Endothelial cell of umbilical vein (primary cell): ENCODE measurements at regions not wholly inside any gene's neighbourhood (a gene's known extent, or its start where the extent isn't known, plus 50 kb on each side); places are given as distances from the start of the nearest gene placed in this dataset.

Source experiments
- BruUV-seq: library from RNA; stranded (reverse); fragments of 400-500 nt; replicated peaks from 2 replicates; lab custom pipeline; 2021; lab: Mats Ljungman, UMichigan
- CTCF ChIA-PET: fragments of 300-600, 350-600 bp; sonication (Branson Sonifier 250); formaldehyde crosslinking; loops from one replicate; lab custom pipeline; 2021; ENCODE audit warnings: antibody characterized with exemption, inconsistent platforms; lab: Charles Lee
- POLR2A ChIA-PET: fragments of 300-600, 350-600 bp; sonication (Branson Sonifier 250); formaldehyde crosslinking; loops from one replicate; lab custom pipeline; 2021; ENCODE audit warnings: antibody characterized with exemption, inconsistent platforms; lab: Charles Lee
- DNase-seq: peaks from one replicate; pipeline ENCODE4 v3.0.0-alpha.2; 2011; ENCODE audit warnings: low read depth, low spot score
- FAIRE-seq: peaks from 2 replicates; lab custom pipeline; 2011; peaks lifted over from hg19 to GRCh38; lab: Jason Lieb, UNC
- H2AFZ ChIP-seq: 2 replicates; pipeline ENCODE4 v1.6.0; 2012; ENCODE audit warnings: low read depth, low read length, control low read depth, inconsistent platforms
- H3K27ac ChIP-seq: 2 replicates; pipeline ENCODE4 v1.5.1; 2011; ENCODE audit warnings: low read depth, mild to moderate bottlenecking, control low read depth, low read length, moderate library complexity; ENCODE audit not compliant: insufficient read depth
- H3K27me3 ChIP-seq, 2 experiments: 2 replicates each; pipeline versions ENCODE4 v1.6.0 to v1.6.1; 2011; ENCODE audit warnings: low read length in 2 of 2, mixed read lengths in 1 of 2; ENCODE audit not compliant: control insufficient read depth in 2 of 2, insufficient read depth in 2 of 2
- H3K36me3 ChIP-seq, 2 experiments: 2 replicates in 1 of 2; 3 replicates in 1 of 2; pipeline ENCODE4 v1.5.1; 2011; ENCODE audit warnings: low read length in 2 of 2, mild to moderate bottlenecking in 1 of 2, moderate library complexity in 1 of 2; ENCODE audit not compliant: control insufficient read depth in 2 of 2, insufficient read depth in 2 of 2; ENCODE audit errors: extremely low read depth in 1 of 2
- H3K4me1 ChIP-seq: 3 replicates; pipeline ENCODE4 v1.5.1; 2011; ENCODE audit warnings: mild to moderate bottlenecking, low read length; ENCODE audit not compliant: control insufficient read depth, insufficient read depth; ENCODE audit errors: extremely low read depth
- H3K4me2 ChIP-seq: 2 replicates; pipeline ENCODE4 v1.6.1; 2011; ENCODE audit warnings: low read length, control low read depth, mixed read lengths; ENCODE audit not compliant: insufficient read depth
- H3K4me3 ChIP-seq, 3 experiments: fragments of 200-600 bp in 1 of 3; sonication (generic), shearing (Covaris generic) in 1 of 3; replicated peaks in 1 of 3; 2 replicates each; pipeline ENCODE4 v1.5.1; 2011 to 2016; ENCODE audit warnings: control low read depth in 3 of 3, low read length in 3 of 3, mild to moderate bottlenecking in 2 of 3, inconsistent platforms in 1 of 3, low read depth in 1 of 3, moderate library complexity in 1 of 3; ENCODE audit not compliant: insufficient read depth in 1 of 3
- H3K79me2 ChIP-seq: 2 replicates; pipeline ENCODE4 v1.6.0; 2012; ENCODE audit warnings: low read length, inconsistent platforms; ENCODE audit not compliant: control insufficient read depth, insufficient read depth
- H3K9ac ChIP-seq: replicated peaks from 2 replicates; pipeline ENCODE3; 2011; ENCODE audit warnings: low read length, control low read depth; ENCODE audit not compliant: insufficient read depth; ENCODE audit errors: extremely low read depth
- H3K9me1 ChIP-seq: replicated peaks from 3 replicates; pipeline ENCODE4 v1.6.0; 2011; ENCODE audit warnings: mild to moderate bottlenecking, low read length; ENCODE audit not compliant: control insufficient read depth, insufficient read depth; ENCODE audit errors: extremely low read depth
- H3K9me3 ChIP-seq: replicated peaks from 2 replicates; pipeline ENCODE4 v1.5.1; 2012; ENCODE audit warnings: low read length, inconsistent platforms; ENCODE audit not compliant: control insufficient read depth, insufficient read depth
- H4K20me1 ChIP-seq: replicated peaks from 2 replicates; pipeline ENCODE3; 2011; ENCODE audit warnings: mild to moderate bottlenecking, low read length; ENCODE audit not compliant: control insufficient read depth, insufficient read depth; ENCODE audit errors: extremely low read depth
- CTCF ChIP-seq, 2 donors: IDR thresholded peaks; 1 replicate in 1 of 2; 2 replicates in 1 of 2; pipeline ENCODE4 v1.5.1; 2011; ENCODE audit warnings: low read length in 2 of 2, mild to moderate bottlenecking in 2 of 2, moderate library complexity in 2 of 2, control low read depth in 1 of 2, inconsistent platforms in 1 of 2, low read depth in 1 of 2; ENCODE audit not compliant: insufficient read depth in 1 of 2; ENCODE audit errors: extremely low read depth in 1 of 2
- EZH2 ChIP-seq: IDR thresholded peaks from 2 replicates; pipeline ENCODE4 v1.6.1; 2012; ENCODE audit warnings: borderline replicate concordance, low read depth, mild to moderate bottlenecking, moderate library complexity, low read length, inconsistent platforms; ENCODE audit not compliant: severe bottlenecking
- FOS ChIP-seq: IDR thresholded peaks from 2 replicates; pipeline ENCODE4 v1.6.1; 2011; ENCODE audit warnings: mild to moderate bottlenecking, low read length, moderate library complexity, borderline replicate concordance; ENCODE audit not compliant: insufficient read depth
- GATA2 ChIP-seq: IDR thresholded peaks from 2 replicates; pipeline ENCODE4 v1.7.0; 2011; ENCODE audit warnings: low read depth, mild to moderate bottlenecking, moderate library complexity, mixed read lengths, low read length; ENCODE audit not compliant: insufficient read length, insufficient read depth
- JUN ChIP-seq: IDR thresholded peaks from 2 replicates; pipeline ENCODE4 v1.6.1; 2011; ENCODE audit warnings: borderline replicate concordance, low read depth; ENCODE audit not compliant: insufficient read length, insufficient read depth
- MAX ChIP-seq: IDR thresholded peaks from 2 replicates; pipeline ENCODE4 v1.6.1; 2011; ENCODE audit not compliant: insufficient read depth, insufficient read length
- MYC ChIP-seq: IDR thresholded peaks from one replicate; pipeline ENCODE4 v1.6.1; 2011; ENCODE audit warnings: mild to moderate bottlenecking, low read depth, low read length
- POLR2A ChIP-seq: IDR thresholded peaks from 2 replicates; pipeline ENCODE4 v1.6.1; 2012; ENCODE audit warnings: low read depth, mild to moderate bottlenecking, control low read depth, low read length
- POLR2AphosphoS5 ChIP-seq: IDR thresholded peaks from 2 replicates; pipeline ENCODE4 v1.6.1; 2012; ENCODE audit warnings: low read depth, mild to moderate bottlenecking, control low read depth, low read length, moderate library complexity; ENCODE audit not compliant: insufficient read depth
- dilution Hi-C: fragments of 300-500 bp; cut with MboI; formaldehyde crosslinking; loops from one replicate; pipeline ENCODE4 v1.15.0; 2019; ENCODE audit warnings: low sequenced_read_pairs; ENCODE audit not compliant: extremely low pct_ligation_motif_present
- intact Hi-C: fragments of 100-400 bp; cut with micrococcal nuclease; formaldehyde crosslinking; loops from one replicate; pipeline ENCODE4 v1.10.0; 2022

- no peak overlapping the region for H3K4me2 ChIP-seq
- FAIRE-seq (no peak), DNase-seq (no peak)
- no peak overlapping the region for H3K9ac ChIP-seq
- H2AFZ ChIP-seq, result no peak overlapping the region
- no TSS peak for BruUV-seq
- H3K4me3 ChIP-seq, result no peak overlapping the region
- no peaks in the 10 kb centered on the region for H3K79me2 ChIP-seq
- ChIA-PET POLR2A (no interaction called here), CTCF (no interaction called here)
- intact Hi-C loops (no loop called here), dilution Hi-C loops (no loop called here)
- no peaks in the 10 kb centered on the region for H4K20me1 ChIP-seq
- H3K9me3 ChIP-seq, result no peaks in the 10 kb centered on the region
- TF ChIP-seq MYC (no peak), FOS (no peak), GATA2 (no peak)
- H3K36me3 ChIP-seq, result no peaks in the 10 kb centered on the region
- H3K27me3 ChIP-seq, result no peaks in the 10 kb centered on the region
- H3K27ac ChIP-seq, result no peak overlapping the region
- no peaks in the 10 kb centered on the region for H3K4me1 ChIP-seq
- no peaks in the 10 kb centered on the region for H3K9me1 ChIP-seq
Observed at GRCh38 chr16:48950184-48950583, 331.5 kb downstream of the CBLN1 start.

GRCh38 chr16:48949636-48950035 lies 332.0 kb downstream of the CBLN1 start:
- BruUV-seq, result no TSS peak
- CTCF ChIA-PET, result no interaction called here

More at GRCh38 chr16:48949636-48950035, 332.0 kb downstream of the CBLN1 start:
- DNase-seq, result no peak
- dilution Hi-C loops (no loop called here), intact Hi-C loops (no loop called here)
- no peaks in the 10 kb centered on the region for H3K27me3 ChIP-seq
- H4K20me1 ChIP-seq, result no peaks in the 10 kb centered on the region
- FAIRE-seq, result no peak
- H3K4me1 ChIP-seq, result no peaks in the 10 kb centered on the region
- H3K9me1 ChIP-seq, result no peaks in the 10 kb centered on the region
- H3K27ac ChIP-seq, result no peak overlapping the region
- H3K4me3 ChIP-seq, result no peak overlapping the region
- H3K9ac ChIP-seq, result no peak overlapping the region
- POLR2A ChIA-PET, result no interaction called here
- H3K9me3 ChIP-seq, result no peaks in the 10 kb centered on the region
- no peak overlapping the region for H3K4me2 ChIP-seq
- no peak overlapping the region for H2AFZ ChIP-seq
- H3K79me2 ChIP-seq, result no peaks in the 10 kb centered on the region
- TF ChIP-seq FOS (no peak), POLR2A (no peak), CTCF (IDR thresholded peaks at IDR 0.05; ENCODE audit: extremely low read depth in 1 of 2, insufficient read depth in 1 of 2, low read depth in 1 of 2, low read length in 2 of 2) (no peak), POLR2AphosphoS5 (no peak), EZH2 (no peak), MYC (no peak), GATA2 (no peak), MAX (no peak), JUN (no peak)
- H3K36me3 ChIP-seq, result no peaks in the 10 kb centered on the region
